Muscle layer of duodenum (tissue), 2 donors: ENCODE measurements at regions not wholly inside any gene's neighbourhood (a gene's known extent, or its start where the extent isn't known, plus 50 kb on each side); places are given as distances from the start of the nearest gene placed in this dataset.
"Not testable (repeated sequence)": the region's sequence is repeated elsewhere in the genome, so short reads cannot be mapped to it uniquely, and the experiment has no call there.

Source experiments
- H3K27ac ChIP-seq: one replicate; pipeline ENCODE4 v1.7.0; 2013; ENCODE audit warnings: mild to moderate bottlenecking, low read length
- H3K27me3 ChIP-seq: one replicate; pipeline ENCODE4 v1.7.0; 2013; ENCODE audit warnings: low read depth, mild to moderate bottlenecking, control low read depth, low read length
- H3K36me3 ChIP-seq, 2 donors: one replicate each; pipeline ENCODE4 v1.7.0; 2013; ENCODE audit warnings: low read length in 2 of 2, control low read depth in 1 of 2, mild to moderate bottlenecking in 1 of 2; ENCODE audit not compliant: insufficient read depth in 2 of 2, control insufficient read depth in 1 of 2
- H3K4me1 ChIP-seq, 2 donors: one replicate each; pipeline ENCODE4 v1.7.0; 2013; ENCODE audit warnings: low read length in 2 of 2, mild to moderate bottlenecking in 2 of 2, control low read depth in 1 of 2, moderate library complexity in 1 of 2; ENCODE audit not compliant: insufficient read depth in 2 of 2, control insufficient read depth in 1 of 2
- H3K4me3 ChIP-seq, 2 donors: one replicate each; pipeline ENCODE4 v1.7.0; 2013; ENCODE audit warnings: low read length in 2 of 2, low read depth in 1 of 2, mild to moderate bottlenecking in 1 of 2
- H3K9me3 ChIP-seq, 2 donors: one replicate each; pipeline ENCODE4 v1.7.0; 2013; ENCODE audit warnings: low read length in 2 of 2, control low read depth in 1 of 2, mild to moderate bottlenecking in 1 of 2; ENCODE audit not compliant: control insufficient read depth in 1 of 2
- donor health status: healthy.

DNA sequence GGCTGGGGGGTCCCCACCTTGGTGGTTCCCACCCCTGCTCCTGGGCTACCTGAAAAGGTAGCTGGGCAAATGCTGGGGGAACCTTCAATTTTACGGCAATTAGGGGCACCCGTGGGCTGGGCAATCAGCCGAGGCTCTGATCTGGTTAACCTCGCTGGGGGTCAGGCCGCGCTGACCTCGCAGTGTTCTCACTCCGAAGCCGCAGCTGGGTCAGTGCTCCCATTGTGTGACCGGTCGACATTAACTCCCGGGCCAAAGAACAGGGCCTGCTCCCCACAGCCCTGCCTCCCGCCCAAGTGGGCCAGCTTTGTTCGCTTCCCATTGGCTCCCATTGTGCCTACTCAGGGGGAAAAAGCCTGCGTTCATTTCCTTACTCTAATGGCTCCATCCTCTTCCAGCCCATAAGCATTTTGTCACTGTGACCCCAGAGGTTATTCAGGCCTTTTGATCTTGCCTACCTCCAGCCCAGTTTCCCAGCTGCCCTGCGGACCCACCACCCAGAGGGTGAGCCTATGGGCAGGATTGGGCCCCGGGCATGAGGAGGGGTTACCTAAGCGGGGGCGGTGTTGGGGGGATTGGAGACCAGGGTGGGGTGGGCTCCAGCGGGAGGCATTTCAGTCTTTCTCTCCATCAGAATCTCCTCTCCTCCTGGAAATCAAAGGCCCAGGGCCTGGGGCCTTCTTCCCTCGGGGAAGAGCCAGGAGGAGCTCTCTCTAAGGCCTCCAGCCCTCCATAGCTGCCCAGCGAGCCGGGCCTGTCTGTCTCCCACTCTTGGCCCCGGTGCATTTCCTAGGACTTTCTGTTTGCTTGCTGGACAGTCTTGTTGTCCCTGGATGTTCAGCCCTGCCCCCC, 90.1 kb downstream of the MYCN start:
- Histone ChIP-seq H3K27ac (no peak overlapping the region), H3K4me1 (no peaks in the 10 kb centered on the region), H3K9me3 (no peaks in the 10 kb centered on the region), H3K27me3 (no peaks in the 10 kb centered on the region), H3K36me3 (no peaks in the 10 kb centered on the region), H3K4me3 (no peak overlapping the region)

DNA sequence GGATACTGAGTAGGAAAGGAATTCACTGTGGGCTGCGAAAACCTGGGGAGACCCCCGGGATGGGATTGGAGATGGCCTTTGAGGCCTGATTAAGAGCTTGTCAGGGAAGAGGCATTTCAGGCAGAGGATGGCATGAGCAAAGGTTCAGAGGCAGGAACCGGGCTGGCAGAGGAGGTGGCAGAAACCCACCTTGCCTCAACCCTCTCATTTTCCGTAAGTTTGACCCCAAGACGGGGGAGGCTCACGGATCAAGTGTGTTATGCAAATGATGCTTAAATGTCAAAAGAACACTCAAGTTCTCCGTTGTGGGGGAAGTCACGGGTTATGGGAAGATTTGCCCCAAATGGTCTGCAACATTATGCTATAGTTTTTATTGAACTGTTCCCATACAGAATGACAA, 88.3 kb downstream of the MYCN start:
- Histone ChIP-seq H3K36me3 (no peaks in the 10 kb centered on the region), H3K9me3 (no peaks in the 10 kb centered on the region), H3K27ac (no peak overlapping the region), H3K4me1 (no peaks in the 10 kb centered on the region), H3K27me3 (no peaks in the 10 kb centered on the region), H3K4me3 (no peak overlapping the region)

DNA sequence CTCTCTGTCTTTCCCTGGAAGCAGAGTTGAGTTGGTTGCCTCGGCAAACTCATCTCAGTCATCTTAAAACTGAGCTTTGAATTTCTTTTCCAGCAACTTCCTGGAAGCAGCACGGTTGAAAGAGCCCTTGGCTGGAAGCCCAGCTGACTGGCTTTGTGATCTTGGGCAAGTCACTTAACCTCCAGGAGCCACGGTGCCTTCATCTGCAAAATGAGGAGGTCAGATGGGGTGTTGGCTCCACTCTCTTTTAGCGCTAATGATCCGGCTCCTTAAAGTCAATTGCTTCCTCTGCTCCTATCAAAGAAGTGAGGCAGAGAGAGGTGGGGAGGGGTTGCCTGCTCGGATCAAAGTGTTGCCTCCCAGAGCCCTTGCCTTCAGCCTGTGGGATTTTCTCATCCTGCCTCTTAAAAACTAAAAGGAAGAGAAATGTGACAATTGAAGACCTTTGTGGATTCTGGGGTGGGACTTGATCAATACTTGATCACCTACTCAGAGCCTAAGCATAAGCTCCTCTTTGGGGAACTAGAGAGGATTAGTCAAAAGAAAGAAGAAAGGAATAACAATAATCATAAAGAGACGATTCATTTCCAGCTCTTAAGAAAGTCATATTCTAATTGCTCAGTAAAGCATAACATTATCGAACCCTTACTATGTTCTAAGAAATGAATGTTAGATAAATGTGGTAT, 86.6 kb downstream of the MYCN start:
- Histone ChIP-seq H3K9me3 (no peaks in the 10 kb centered on the region), H3K4me3 (no peak overlapping the region), H3K4me1 (no peaks in the 10 kb centered on the region), H3K36me3 (no peaks in the 10 kb centered on the region), H3K27me3 (no peaks in the 10 kb centered on the region), H3K27ac (no peak overlapping the region)

DNA sequence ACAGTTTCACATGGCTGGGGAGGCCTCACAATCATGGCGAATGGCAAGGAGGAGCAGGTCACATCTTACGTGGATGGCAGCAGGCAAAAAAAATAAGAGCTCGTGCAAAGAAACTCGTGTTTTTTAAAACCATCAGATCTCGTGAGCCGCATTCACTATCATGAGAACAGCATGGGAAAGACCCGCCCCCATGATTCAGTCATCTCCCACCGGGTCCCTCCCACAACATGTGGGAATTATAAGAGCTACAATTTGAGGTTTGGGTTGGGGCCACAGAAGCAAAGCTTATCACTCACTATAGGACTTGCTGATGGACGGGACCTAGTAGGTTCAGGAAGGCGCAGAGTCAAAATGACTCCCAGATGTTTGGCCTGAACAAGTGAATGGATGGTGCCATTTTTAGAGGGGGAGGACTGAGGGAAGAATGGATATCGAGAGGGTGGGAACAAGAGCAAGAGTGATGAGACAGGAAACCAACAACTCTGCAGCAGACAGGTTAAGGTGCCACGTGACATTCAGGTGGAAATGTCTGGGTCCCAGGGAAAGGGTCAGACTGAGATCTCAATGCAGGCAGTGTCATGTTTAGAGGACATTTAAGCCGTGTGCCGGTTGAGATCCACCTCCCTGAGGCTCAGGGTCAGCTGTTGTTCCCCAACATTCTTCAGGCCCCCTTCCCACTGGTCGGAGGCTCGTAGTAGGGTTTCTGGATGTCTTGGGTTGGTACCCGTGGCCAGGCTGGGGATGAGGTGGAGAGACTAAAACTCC, 85.7 kb downstream of the MYCN start:
- Histone ChIP-seq H3K27ac (no peak overlapping the region), H3K4me3 (no peak overlapping the region), H3K4me1 (no peaks in the 10 kb centered on the region), H3K9me3 (no peaks in the 10 kb centered on the region), H3K36me3 (no peaks in the 10 kb centered on the region), H3K27me3 (no peaks in the 10 kb centered on the region)

DNA sequence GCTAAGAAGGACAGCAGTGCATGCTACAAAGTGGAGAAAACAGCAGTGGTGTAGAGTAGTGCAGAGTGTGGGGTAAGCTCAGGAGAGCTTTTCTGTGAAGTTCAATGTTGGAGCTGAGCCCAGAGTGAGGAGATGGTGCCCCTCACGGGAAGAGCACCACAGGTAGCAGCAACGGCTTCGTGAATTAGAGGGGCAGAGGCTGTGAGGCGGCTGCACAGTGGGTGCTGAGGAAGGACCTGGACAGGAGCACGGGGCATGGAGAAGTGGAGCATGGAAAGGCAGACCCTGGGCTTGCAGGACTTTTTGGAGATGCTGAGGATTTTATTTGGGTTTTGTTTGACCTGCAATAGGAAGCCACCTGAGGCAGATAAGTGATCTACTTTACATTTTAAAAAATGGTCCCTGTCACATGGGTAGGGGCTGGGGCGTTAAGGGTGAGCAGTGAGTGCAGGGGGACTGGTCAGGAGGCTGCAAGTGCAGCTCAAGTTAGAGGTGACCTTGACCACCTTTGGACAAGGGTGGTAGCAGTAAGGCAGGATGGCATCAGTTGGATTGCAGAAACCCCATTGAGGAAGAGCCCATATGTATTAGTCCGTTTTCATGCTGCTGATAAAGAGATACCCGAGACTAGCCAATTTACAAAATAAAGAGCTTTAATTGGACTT, 85.0 kb downstream of the MYCN start:
- no peak overlapping the region for H3K4me3 ChIP-seq
- H3K27me3 ChIP-seq, result no peaks in the 10 kb centered on the region
- no peaks in the 10 kb centered on the region for H3K36me3 ChIP-seq
- no peak overlapping the region for H3K27ac ChIP-seq
- H3K9me3 ChIP-seq, result no peaks in the 10 kb centered on the region
- H3K4me1 ChIP-seq, result no peaks in the 10 kb centered on the region

DNA sequence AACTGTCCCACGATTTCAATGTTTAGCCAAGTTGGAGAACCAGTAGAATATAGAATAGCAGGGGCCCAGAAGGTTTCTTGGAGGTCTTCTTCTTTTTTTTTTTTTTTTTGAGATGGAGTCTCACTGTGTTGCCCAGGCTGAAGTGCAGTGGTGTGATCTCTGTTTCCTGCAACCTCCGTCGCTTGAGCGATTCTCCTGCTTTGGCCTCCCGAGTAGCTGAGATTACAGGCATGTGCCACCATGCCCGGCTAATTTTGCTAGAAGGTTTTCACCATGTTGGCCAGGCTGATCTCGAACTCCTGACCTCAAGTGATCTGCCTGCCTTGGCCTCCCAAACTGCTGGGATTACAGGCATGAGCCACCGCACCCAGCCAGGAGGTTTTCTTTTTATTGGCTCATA, 84.3 kb downstream of the MYCN start:
- H3K27ac ChIP-seq, H3K4me1 ChIP-seq, H3K27me3 ChIP-seq, H3K36me3 ChIP-seq, H3K4me3 ChIP-seq, H3K9me3 ChIP-seq: not testable (repeated sequence)

DNA sequence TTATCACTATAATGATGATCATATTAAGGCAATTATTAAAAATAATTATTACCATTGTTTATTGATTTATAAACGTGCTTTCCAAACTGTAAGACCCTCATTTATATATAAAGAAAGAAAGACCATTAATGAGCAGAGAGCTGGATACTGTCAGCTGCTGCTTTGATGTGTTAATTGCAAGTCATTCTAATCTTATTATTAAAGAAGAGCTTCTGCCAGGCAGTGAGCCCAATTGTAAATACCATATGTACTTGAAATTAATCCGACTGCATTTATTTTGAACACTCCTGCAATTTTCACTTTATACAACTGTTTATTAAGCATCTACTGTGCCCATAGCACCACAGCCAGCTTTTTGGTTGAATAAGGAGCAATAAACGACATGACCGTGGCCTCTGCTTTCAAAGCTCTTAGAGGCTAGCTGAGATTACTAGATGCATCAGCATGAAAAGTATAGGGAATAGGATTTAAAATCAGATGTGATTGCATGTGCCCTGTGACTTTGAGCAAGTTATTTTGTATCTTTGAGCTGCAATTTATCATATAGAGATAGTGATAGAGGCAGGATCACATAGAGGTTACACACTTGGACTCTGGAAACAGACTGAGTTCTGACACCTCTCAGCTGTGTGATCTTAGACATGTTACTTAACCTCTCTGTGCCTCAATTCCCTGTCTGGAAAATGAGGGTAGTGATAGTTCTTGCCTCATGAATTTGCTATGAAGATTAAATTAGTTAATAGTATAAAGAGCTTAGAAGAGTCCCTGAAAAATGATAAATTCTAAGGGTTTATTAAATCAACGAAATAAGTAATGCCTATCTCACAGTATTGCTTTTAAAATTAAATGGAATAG, 83.4 kb downstream of the MYCN start:
- Histone ChIP-seq H3K4me1 (no peaks in the 10 kb centered on the region), H3K4me3 (no peak overlapping the region), H3K27ac (no peak overlapping the region), H3K27me3 (no peaks in the 10 kb centered on the region), H3K9me3 (no peaks in the 10 kb centered on the region), H3K36me3 (no peaks in the 10 kb centered on the region)

DNA sequence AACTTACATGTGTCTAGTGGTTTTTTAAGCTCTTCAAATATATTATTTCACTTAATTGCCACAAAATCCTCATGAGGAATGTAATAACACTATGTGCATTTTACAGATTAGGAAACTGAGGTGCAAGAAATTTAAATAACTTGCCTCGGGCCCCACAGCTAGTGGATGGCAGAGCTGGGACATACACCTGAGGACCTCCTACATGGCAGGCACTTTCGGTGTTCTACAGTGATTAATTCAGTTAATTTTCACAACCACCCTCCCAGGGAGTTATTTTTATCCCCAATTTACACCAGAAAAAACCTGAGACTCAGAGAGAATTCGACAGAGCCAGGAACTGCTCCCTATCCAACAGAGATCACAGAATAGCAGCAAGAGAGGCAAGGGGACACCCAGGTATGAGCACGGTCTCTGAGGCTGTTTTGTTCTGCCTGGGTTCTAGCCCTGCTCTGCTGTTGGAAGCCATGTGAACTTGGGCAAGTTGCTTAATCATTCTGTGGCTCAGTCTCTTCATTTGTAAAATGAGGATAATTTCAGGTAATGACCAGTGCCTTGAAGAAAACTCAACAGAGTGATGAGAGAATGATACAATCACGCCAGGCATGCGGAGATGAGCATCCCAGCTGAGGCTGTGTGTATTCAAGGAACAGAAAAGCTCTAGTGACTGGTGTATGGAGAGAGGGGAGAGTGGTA, 82.3 kb downstream of the MYCN start:
- Histone ChIP-seq H3K4me3 (no peak overlapping the region), H3K9me3 (no peaks in the 10 kb centered on the region), H3K36me3 (no peaks in the 10 kb centered on the region), H3K27ac (no peak overlapping the region), H3K27me3 (no peaks in the 10 kb centered on the region), H3K4me1 (no peaks in the 10 kb centered on the region)

DNA sequence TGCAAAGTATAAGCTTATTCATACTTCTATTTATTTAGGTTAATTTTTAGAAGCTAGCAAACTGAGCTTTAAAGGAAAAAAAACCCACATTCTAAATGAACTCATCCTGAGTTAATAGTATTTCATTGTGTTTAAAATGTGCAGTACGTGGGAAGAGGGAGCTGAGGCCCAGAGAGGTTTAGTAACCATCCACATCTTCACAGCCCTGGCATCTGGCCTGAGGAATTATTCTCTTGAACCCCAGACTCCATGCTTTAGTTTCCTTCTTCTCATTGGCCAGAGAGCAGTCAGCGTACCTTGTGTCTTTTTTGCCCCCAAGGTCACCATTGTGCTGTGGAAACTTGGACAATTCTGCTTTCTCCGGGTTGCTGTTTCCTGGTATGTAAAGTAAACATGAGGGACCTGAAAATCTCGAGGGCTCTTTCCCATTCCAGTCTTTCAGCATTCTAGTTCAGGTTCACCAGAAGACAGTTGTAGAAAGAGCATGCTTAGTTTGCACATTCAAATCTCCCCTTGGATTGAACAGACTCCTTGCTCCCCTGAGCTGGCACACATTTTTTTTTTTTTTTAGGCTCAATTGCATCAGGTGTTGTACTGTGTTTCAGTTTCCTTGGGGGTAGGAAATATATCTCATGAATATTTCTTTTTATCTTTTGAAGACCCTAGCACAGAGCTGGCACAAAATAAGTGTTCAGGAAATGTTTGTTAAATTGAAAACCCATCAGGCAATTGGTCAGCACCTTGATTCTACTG, 81.4 kb downstream of the MYCN start:
- Histone ChIP-seq H3K9me3 (no peaks in the 10 kb centered on the region), H3K4me1 (no peaks in the 10 kb centered on the region), H3K27ac (no peak overlapping the region), H3K36me3 (no peaks in the 10 kb centered on the region), H3K27me3 (no peaks in the 10 kb centered on the region), H3K4me3 (no peak overlapping the region)
